NB4 (cell line): ENCODE measurements at regions not wholly inside any gene's neighbourhood (a gene's known extent, or its start where the extent isn't known, plus 50 kb on each side); places are given as distances from the start of the nearest gene placed in this dataset.

Experiments used
- CTCF ChIP-seq: IDR thresholded peaks from one replicate; pipeline ENCODE4 v1.5.1; 2012; ENCODE audit warnings: low read depth, low read length
- MAX ChIP-seq: IDR thresholded peaks from 2 replicates; pipeline ENCODE4 v1.6.1; 2011; ENCODE audit warnings: low read depth, low read length
- POLR2A ChIP-seq: IDR thresholded peaks from 2 replicates; pipeline ENCODE4 v1.6.1; 2011; ENCODE audit warnings: mild to moderate bottlenecking; ENCODE audit not compliant: insufficient read length; ENCODE audit errors: extremely low read depth

- no peak for TF ChIP-seq MAX
- TF ChIP-seq CTCF = no peak
- TF ChIP-seq POLR2A = no peak
These were observed 469.8 kb upstream of the ANO3 start for GRCh38 chr11:25862159-25862558.
